GM12892 (cell line): ENCODE measurements at regions not wholly inside any gene's neighbourhood (a gene's known extent, or its start where the extent isn't known, plus 50 kb on each side); places are given as distances from the start of the nearest gene placed in this dataset.

Experiments used
- POLR2A ChIP-seq: IDR thresholded peaks from 2 replicates; pipeline ENCODE4 v1.6.1; 2011; ENCODE audit warnings: low read depth, low read length, control low read depth
- POLR2AphosphoS5 ChIP-seq: IDR thresholded peaks from 2 replicates; pipeline ENCODE4 v1.6.1; 2011; ENCODE audit warnings: low read depth, low read length, control low read depth

GRCh38 chr14:45686771-45687170 lies 433.8 kb upstream of the MIS18BP1 start:
- TF ChIP-seq POLR2A (no peak), POLR2AphosphoS5 (no peak)
